Epithelial cell of esophagus (primary cell): ENCODE measurements at regions not wholly inside any gene's neighbourhood (a gene's known extent, or its start where the extent isn't known, plus 50 kb on each side); places are given as distances from the start of the nearest gene placed in this dataset.

Source experiments
- DNase-seq: peaks from one replicate; pipeline ENCODE4 v3.0.0; 2010; ENCODE audit warnings: low read depth
- H3K4me3 ChIP-seq: 2 replicates; pipeline ENCODE4 v1.5.1; 2011; ENCODE audit warnings: mild to moderate bottlenecking, low read length, control low read depth
- TF ChIP-seq, protein P1 (sequence below): IDR thresholded peaks from 2 replicates; pipeline ENCODE4 v1.5.1; 2011; ENCODE audit warnings: low read depth, mild to moderate bottlenecking, low read length, control low read depth, inconsistent platforms; ENCODE audit not compliant: insufficient read depth; ENCODE audit errors: missing control alignments

DNA sequence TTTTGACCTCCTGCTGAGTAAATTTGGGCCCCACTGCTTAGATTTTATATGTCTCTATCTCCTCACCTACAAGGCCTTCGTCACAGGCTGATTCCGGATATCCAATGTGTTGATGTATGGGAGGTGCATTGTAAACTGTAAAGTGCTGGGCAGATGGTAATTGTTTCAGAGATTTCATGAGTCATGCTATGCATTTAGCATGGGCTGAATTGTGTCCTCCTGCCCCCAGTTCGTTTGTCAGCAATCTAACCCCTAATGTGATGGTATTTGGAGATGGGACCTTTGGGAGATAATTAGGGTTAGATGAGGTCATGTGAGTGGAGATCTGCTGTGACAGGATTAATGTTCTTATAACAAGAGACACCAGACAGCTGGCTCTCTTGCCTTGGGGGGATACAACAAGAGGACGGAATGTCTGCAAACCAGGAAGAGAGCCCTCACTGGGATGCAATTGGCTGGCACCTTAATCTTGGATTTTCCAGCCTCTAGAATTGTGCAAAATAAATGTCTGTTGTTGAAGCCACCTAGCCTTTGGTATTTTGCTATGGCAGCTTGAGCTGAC lies 101.8 kb upstream of the NLRP1 start:
- DNase-seq = no peak
- H3K4me3 ChIP-seq = no peak overlapping the region
- TF ChIP-seq, protein P1, sequence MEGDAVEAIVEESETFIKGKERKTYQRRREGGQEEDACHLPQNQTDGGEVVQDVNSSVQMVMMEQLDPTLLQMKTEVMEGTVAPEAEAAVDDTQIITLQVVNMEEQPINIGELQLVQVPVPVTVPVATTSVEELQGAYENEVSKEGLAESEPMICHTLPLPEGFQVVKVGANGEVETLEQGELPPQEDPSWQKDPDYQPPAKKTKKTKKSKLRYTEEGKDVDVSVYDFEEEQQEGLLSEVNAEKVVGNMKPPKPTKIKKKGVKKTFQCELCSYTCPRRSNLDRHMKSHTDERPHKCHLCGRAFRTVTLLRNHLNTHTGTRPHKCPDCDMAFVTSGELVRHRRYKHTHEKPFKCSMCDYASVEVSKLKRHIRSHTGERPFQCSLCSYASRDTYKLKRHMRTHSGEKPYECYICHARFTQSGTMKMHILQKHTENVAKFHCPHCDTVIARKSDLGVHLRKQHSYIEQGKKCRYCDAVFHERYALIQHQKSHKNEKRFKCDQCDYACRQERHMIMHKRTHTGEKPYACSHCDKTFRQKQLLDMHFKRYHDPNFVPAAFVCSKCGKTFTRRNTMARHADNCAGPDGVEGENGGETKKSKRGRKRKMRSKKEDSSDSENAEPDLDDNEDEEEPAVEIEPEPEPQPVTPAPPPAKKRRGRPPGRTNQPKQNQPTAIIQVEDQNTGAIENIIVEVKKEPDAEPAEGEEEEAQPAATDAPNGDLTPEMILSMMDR = no peak

DNA sequence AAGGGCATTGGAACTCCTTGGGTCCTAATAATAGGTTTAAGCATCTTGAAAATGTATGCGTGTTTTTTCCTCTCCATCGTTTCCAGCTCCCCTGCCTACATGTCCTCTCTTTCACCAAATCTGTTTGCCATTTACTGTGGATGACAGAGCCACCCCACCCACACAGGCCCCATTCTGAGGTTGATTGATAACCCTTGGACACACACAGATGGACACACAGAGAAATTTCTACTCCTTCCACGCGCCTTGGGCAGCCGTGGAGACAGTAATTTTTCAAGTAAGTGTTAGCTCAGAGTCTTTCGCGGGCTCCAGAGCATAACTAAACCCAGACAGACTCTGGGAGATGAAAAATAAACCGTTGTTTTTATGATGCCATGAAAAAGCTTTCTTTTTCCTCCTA lies 103.3 kb upstream of the NLRP1 start:
- no peak for DNase-seq
- H3K4me3 ChIP-seq = no peak overlapping the region
- TF ChIP-seq, protein P1 = no peak

DNA sequence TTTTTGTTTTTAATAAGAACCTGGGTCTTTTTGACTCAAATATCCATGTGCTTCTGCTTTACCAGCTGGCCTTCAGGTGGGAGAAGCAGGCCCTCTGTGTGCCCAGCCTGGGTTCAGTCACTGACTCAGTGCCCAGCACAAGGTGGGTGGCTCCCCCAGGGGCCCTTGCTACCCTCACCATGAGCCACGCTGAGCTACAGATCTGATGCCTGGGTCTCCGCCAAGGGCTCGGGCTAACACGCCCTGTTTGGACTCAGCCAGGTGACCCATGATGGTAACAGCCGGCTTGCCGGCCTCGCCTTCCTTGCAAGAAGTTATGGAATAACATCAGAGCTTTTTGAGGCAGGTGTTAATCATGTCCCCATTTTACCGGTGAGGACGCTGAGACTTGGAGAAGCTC lies 109.5 kb upstream of the NLRP1 start:
- H3K4me3 ChIP-seq = no peak overlapping the region
- DNase-seq = no peak
- TF ChIP-seq, protein P1 = no peak

DNA sequence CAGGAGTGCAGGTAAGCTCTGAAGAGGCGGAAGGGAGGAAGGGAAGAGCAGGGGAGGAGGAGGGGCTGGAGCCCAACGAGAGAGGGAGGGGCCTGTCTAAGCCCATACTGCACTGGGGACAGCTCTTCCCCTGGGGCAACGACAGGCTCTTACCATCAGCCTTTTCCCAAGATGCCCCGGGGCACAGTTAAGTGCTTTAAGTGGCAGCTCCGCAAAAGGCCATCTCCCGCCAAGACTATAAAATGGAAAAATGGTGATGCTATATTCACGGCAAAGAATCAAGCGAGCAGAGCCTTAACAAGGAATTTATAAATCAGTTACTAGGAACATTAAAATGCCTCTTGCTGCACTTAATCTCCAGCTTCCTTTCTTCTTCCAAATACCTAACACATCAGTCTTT lies 110.2 kb upstream of the NLRP1 start:
- TF ChIP-seq, protein P1 = no peak
- no peak overlapping the region for H3K4me3 ChIP-seq

DNA sequence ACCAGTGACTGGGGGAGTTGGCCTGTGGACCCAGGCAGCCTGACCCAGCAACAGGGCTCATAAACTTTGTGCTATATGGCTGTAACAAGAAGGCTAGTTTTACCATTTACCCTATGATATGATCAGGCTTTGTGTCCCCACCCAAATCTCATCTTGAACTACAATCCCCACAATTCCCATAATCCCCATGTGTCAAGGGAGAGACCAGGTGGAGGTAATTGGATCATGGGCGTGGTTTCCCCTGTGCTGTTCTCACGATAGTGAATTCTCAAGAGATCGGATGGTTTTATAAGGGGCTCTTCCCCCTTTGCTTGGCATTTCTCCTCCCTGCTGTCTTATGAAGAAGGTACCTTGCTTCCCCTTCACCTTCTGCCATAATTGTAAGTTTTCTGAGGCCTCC lies 111.2 kb upstream of the NLRP1 start:
- no peak overlapping the region for H3K4me3 ChIP-seq
- TF ChIP-seq, protein P1 = no peak
- no peak for DNase-seq

More for the DNA sequence above, 110.2 kb upstream of the NLRP1 start:
- no peak for DNase-seq

DNA sequence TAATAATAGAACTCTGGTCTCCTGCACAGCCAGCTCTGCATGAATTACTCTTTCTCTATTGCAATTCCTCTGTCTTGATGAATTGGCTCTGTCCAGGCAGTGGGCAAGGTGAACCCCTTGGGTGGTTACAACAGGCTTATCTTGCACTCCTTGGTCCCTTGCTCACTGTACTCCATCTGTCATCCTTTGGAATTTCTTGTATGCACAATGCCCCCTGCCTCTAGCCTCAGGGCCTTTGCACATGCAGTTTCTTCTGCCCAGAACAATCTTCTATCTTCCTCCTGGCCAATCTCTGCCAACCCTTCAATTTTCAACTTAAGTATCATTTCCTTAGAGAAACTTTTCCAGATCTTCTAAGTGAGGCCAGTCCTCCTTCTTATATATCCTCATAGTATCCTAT lies 114.7 kb upstream of the NLRP1 start:
- TF ChIP-seq, protein P1 = no peak
- DNase-seq = no peak

DNA sequence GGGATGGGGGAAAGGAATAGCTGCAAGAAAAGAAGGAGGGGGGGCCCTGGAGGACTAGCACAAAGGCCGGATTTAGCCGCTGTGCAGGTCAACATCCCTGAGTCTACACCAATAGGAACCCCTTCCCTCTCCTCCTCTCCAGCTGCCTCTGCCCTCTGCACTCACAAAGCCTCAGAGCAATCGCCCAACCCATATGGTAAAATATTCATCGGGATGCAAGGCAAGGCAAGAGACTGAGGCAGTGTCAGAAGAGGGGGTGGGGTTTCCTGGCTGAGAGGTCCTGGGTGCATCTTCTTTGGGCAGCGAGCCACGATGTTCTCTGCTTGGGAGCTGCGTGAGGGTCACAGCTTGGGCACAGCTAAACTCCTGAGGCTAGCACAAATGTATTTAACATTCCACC lies 115.5 kb upstream of the NLRP1 start:
- no peak overlapping the region for H3K4me3 ChIP-seq
- TF ChIP-seq, protein P1 = no peak
- DNase-seq = no peak

More for the DNA sequence above, 114.7 kb upstream of the NLRP1 start:
- no peak overlapping the region for H3K4me3 ChIP-seq
